NCI-H1105 treated with DMSO at 0.1 percent for 48 hours (cell line): ENCODE measurements at regions not wholly inside any gene's neighbourhood (a gene's known extent, or its start where the extent isn't known, plus 50 kb on each side); places are given as distances from the start of the nearest gene placed in this dataset.
"Not testable (repeated sequence)": the region's sequence is repeated elsewhere in the genome, so short reads cannot be mapped to it uniquely, and the experiment has no call there.

Experiments used
- DNase-seq: peaks from one replicate; lab custom pipeline; 2025; lab: John Stamatoyannopoulos, UW

DNA sequence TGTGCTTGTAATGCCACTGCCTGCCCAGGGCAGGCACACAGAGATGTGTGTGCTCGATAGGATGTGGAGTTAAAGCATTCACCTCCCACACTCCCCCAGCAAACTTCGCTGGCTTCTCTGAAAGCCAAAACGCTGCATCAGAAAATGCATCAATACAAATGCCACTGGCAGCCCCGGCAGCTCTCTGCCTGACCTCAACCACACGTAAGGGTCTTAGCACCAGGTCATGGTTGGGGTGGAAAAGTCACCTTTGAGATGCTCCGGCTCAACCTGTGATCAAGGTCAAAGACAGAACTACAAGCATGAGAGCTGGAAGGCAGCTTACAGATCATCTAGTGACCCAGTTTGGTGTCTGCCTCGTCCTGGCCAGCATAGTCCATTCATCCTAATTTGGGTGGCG, 114.4 kb upstream of the NANOS1 start:
- DNase-seq: no peak

DNA sequence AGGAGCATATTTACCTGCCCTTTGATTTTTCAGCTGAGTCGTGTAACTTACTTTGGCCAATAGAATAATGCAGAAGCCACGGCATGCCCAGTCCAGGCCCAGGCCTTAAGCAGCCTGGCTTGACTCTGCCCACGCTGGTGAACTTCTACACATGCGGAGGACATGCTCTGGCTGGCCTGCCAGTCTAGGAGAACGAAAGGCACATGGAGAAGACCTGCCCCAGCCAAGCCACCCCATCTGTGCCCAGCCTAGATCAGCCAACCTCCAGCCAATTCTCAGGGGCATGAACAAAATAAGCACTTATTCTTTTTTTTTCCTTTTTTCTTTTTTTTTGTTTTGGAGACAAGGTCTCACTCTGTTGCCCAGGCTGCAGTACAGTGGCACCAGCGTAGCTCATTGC, 112.7 kb upstream of the NANOS1 start:
- DNase-seq: no peak

DNA sequence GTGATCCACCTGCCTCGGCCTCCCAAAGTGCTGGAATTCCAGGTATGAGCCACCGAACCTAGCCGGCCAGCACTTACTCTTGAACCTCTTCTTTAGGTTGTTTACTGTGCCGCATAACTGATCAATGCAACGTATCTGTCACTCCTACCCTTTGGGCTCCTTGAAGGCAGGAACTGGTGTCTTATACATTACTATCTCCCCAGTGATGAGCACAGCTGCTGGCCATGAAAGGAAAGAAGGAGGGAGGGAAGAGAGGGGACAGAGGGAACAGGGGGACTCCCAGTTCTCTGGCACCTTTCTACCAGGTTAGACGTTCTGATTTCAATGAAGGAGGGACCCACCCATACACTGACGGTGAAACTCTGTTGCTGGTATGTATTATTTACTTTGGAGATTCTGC, 111.8 kb upstream of the NANOS1 start:
- DNase-seq: no peak

DNA sequence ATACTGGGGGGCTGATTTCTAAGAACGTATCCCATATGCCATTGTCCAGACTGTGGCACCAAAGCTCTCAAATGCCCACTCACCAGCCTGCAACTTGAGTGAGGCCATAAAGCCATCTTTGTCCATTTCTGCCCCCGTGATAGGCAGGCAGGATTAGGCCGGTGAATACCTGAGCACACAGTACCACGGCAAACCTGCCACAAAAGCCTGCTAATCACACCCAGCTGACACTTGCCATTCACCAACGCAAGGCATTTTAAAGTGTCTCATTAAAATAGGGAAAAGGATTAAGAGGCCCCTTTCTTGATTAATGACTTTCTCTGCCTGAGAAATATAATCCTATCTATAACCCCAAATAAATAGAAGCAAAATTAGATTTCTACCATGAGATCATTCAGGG, 111.4 kb upstream of the NANOS1 start:
- no peak for DNase-seq

DNA sequence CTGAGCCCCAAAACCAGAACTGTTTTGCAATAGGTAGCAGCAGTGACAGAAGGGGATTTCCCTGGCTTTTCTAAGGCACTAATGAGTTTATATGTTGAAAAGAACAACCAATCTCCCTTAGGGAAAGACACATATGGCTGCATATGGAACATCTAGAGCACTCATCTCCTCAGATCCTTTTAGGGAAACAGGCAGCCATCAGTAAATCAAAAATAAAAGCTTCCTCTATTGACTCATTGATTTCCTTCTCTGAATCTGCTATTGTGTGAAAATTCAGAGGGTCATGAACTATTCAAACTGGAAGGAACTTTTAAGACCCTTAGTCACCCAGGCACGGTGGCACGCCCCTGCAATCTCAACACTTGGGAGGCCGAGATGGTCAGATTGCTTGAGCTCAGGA, 110.9 kb upstream of the NANOS1 start:
- DNase-seq: no peak

DNA sequence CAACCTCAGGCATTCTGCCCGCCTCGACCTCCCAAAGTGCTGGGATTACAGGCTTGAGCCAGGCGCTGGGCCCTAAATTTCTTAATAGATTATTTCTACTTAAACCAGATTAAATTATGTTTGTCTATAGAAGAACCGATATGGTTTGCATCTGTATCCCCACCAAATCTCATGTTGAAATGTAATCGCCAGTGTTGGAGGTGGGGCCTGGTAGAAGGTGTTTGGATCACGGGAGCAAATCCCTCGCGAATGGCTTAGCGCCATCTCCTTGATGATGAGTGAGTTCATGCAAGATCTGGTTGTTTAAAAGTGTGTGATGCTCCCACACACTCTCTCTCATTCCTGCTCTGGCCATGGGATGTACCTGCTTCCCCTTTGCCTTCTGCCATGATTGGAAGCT, 109.3 kb upstream of the NANOS1 start:
- no peak for DNase-seq

DNA sequence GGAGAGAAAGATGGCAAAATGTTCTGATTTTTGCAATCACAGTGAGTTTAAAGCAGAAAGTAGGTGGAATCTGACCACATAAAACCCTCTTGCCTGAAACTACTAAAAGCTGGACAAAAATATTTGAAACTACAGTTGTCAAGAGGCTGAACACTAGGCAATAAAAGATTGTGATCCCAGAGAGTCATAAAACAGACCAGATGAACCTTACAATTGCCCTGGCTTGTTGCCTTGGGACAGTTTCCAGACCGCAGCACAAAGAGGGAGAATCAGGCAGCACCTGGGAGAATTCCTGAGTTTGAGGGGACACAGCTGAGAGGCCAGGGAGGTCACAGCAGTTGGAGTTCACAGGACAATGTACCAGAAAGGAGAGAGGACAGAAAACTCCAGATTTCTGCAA, 107.3 kb upstream of the NANOS1 start:
- no peak for DNase-seq

DNA sequence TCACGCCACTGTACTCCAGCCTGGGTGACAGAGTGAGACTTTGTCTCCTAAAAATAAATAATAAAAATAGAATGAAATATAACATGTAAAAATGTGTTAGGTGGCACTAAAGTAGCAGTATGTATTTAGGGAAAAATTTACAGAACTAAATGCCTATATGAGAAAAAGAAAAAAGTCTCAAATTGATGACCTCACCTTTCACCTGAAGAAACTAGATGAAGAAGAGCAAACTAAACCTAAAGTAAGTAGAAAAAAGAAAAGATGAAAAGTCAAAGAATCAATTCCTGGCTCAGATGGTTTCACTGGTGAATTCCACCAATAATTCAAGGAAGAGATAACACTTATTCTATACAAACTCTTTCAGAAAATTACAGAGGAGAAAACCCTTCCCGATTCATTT, 106.5 kb upstream of the NANOS1 start:
- no peak for DNase-seq

DNA sequence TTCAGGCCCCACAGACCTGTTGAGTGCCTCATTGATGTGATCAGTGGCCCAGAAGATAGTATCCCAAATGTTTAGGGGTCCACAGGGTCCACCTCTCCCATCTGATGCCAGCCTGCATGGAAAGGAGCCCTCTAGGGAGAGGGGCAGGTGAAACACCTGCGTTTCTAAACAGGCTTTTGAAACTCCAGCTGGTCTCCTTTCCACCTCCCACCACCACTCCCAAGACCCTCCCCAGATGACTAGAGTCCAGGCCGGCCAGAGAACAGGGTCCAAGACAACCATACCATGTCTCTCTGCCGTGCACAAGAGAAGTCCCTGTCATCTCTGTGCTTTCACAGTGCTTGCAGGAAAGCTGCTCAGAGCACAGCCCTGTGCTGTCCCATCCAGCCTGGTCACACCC, 105.0 kb upstream of the NANOS1 start:
- no peak for DNase-seq

DNA sequence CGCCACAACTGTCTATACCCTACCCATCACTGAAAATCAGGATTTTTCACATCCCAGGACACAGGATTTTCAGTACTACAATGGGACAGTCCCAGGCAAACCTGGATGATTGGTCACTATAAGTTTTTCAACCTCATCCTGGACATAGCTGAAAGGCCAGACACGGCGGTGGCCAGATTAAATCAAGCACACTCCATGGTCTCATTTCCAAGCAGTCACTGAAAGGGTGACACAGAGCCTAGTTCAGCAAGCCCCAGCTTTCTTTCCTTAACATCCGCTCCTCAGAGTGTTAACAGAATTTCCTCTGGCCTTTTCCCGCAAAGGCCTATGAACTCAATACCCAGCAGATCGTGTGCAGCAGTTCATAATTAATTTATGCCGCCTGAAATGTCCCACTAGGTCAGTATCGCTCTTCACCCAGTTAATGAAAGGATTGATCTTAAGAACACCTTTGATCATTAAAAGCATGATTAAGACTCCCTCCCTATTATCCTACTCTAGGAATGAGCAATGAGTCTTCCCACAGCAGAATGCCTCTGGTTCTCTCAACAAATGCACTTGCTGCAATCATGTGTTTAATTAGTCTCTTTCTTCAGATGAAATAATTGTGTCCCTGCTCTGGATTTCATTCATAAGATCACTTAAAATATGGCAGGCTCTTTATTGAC, 104.0 kb upstream of the NANOS1 start:
- DNase-seq: no peak

DNA sequence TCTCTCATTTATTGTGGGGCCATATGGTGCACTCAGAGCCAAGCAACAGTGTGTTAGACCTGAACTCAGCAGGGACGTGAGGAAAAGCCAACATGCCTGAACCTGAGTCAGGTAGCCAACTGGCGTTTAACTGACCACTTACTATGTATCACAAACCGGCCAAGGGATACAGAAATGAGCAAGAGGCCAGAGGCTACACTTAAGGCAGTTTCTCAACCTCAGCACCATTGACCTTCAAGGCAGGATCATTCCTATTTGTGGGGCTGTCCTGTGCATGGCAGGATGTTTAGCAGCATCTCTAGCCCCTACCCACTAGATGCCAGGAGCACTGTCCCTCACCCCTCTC, 103.5 kb upstream of the NANOS1 start:
- no peak for DNase-seq

DNA sequence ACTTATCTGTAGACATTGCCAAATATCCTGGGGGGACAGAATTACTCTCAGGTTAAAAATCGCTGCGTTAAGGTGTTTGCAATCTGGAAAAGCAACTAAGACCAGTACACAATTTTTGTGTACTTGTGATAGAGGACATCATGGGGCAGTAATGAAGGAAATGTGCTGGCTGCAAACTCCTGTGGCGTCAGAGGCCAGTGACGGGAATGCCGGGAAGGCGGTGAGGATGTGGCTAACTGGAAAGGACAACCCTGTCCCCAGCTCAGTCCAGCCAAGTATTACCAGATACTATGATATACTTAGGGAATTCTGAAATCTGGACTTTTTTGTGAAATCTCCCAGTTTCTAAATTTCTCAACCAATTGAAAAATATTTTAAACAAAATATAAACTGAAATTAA, 103.1 kb upstream of the NANOS1 start:
- no peak for DNase-seq

DNA sequence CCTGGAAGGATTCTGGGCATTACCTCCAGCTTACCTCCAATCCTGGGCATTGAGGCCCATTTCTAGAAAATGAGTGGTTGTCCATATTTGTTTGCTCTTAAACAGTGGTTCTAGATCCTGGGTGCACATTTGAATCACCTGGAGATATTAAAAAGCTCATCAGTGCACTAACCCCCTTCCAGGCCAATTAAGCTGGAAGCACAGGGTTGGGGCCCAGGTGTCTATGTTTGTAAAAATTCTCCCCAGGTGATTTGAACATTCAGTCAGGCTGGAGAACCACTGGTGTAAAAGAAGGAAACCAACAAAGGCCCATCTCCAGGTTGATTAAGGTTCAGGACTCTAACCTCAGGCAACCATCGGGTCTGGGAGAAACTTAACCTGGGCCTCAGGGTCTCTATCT, 102.6 kb upstream of the NANOS1 start:
- DNase-seq: no peak

DNA sequence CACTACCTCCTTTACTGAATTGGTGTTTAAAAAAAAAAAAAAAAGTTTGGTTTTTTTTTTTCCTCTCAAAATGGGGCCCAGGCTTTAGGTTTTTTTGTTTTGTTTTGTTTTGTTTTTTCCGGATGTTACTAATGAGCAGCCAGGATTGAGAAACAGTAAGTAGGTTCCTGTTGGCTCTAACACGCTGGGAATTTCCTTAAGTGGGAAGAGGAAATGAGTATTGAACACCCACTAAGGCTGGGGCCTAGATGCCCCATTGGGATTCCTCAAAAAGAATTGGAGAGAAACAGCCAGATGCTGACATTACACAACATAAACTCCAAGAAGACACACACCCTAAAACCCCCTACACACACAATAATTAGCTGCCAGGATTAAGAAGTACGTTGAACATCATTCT, 102.2 kb upstream of the NANOS1 start:
- no peak for DNase-seq

DNA sequence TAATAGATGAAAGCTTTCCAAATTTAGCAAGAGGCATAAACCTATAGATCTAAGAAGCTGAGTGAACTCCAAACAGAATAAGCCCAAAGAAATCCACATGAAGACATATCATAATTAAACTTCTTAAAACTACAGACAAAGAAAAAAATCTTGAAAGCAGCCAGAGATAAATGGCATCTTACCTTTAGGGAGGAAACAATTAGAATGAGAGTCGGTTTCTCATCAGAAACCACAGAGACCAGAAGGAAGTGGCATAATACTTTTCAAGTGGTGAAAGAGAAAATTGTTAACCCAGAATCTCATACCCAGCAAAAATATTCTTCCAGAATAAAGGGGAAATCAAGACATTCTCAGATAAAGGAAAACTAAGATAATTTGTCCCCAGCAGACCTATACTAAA, 98.9 kb upstream of the NANOS1 start:
- DNase-seq: no peak

DNA sequence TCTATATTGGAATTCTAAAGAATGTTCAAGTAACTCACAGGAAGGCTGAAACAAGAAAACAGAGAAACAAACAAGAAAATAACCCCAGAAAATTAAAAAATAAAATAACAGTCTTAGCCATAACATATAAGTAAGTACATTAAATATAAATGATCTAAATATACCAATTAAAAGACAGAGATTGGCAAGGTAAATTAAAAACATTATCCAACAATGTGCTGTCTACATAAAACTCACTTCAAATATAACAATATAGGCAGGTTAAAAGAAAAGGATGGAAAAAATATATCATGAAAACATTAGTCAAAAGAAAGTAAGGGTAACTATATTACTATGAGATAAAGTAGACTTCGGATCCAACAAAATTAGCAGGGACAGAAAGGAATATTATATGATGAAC, 98.1 kb upstream of the NANOS1 start:
- no peak for DNase-seq

DNA sequence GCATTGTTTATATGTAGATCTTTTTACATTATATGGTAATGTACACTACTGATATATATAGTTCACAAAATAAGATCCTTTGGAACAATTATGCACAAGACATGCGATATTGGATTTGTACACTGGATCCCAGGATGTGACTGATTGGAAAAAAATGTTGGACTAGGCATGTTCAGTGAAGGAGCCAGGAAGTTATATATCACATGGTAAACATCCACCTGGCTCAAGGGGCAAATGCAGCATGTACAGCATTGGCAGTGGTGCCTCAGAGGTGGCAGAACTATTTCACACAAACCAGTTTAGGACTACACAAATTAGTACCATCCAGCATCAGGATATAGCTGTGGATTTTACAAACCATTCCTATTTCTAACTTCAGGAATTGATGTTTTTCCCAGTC, 97.4 kb upstream of the NANOS1 start:
- not testable (repeated sequence) for DNase-seq

DNA sequence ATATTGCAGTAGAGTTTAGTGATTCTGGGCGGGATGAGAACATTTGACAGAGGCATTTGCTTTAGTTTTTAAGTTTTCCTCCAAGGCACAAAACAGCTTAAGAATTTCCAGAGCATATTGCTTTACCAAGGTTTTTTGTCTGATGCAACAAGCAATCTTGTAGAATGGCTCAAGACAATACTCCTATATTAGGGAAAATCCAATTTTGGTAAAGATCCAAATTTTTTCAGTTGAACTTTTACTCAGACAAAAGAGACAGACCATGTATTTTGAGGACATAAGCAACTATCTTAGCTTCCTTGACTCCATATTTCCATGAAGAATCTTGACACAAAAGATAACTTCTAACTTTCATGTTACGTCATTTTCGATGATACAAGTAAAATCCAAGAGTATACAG, 92.3 kb upstream of the NANOS1 start:
- DNase-seq: no peak

DNA sequence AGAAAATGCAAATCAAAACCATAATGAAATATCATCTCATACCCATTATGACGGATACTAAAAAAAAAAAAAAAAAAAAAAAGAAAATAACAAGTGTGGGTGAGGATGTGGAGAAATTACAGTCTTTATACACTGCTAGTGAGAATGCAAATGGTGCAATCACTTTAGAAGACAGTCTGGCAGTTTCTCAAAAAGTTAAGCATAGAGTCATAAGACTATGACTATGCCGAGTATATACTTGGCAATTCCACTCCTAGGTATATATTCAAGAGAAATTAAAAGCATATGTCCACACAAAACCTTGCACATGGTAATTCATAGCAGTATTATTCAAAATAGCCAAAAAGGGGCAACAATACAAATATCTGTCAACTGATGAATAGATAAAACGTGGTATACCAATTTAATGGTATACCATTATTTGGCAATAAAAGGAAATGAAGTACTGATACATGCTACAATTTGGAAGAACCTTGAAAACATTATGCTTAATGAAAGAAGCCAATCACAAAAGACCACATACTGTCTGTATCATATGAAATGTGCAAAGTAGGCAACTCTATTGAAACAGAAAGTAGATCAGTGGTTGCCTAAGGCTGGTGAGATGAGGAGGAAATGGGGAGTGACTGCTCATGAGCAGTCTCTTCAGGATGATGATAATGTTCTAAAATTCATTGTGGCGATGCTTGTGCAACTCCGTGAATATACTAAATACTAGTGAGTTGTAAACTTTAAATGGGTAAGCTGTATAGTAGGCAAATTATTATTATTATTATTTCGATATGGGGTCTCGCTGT, 90.1 kb upstream of the NANOS1 start:
- DNase-seq: no peak

DNA sequence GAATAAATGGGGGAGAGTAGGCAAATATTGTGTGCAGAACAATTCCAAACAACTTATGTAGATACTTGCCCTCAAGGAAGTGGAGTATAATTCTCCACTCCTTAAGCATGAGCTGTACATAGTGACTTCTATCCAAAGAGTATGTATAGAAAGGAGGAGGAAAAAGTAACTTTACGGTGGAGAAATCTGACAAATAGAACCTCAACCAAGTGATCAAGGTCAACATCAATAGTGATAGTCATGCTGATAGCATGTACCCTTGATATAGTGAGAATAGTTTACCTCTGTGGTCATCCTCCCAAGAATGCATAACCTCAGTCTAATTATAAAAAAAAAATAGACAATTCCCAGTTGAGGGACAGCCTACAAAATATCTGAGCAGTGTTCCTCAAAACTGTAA, 89.1 kb upstream of the NANOS1 start:
- DNase-seq: no peak

DNA sequence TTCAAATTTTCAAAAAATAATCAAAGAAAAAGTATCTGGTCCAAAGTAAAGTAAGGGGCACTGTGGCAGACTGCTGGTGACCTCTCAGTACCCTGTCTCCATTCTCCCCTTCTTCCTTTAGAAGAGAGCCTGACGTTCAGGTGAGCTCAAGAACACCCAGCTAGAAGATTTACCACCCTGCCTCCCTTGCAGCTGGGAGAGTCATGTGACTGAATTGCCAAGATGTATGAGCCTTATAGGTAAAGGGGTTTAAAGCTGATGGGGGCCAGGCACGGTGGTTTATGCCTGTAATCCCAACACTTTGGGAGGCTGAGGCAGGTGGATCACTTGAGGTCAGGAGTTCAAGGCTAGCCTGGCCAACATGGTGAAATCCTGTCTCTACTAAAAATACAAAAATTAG, 86.3 kb upstream of the NANOS1 start:
- DNase-seq: no peak

DNA sequence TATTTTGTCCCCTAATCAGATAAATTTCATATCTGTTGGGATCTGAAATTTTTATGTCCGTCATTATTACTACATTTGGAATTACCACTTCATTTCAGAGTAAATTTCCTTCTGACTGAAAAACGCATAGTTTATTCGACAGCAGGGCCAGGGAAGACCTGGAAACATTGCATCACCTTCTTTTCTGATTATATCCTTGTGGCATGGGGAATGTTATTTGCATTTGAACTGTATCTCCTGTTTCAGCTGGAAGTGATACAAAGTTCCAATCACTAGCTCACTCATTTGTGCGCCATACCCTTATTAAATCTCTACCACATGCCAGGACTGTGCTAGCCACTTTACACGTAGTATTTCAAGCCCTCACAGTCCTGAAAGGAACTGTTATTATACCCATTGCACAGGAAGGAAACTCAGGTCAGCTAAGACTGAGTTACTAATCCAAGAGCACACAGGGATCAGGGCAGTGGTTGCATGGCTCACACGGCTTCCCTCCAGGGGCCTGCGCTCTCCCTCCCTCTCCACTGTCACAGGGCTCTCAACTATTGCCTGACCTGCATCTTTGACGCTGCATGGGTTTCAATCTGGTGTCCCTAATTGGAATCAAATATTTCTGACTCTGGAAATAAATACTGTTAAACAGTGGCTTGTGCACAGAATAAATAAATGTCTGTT, 84.4 kb upstream of the NANOS1 start:
- DNase-seq: no peak

DNA sequence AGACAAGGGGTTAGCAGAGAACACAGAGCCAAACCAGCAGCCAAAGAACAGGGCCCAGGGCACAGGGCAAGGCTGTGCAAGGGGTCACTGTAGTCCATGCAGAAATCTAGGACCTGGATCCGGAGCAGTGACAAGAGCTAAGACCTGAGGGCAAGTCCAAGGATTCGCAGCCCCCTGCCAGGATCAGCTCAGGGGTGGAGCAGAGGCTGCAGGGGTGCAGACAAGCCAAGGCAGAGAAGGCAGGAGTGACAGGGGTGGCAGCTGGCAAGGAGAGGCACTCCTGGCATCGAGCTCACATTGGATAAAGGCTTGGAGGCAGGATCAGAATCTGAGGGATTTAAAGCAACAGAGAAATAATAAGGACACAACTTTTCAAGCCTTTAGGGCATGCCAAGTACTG, 80.7 kb upstream of the NANOS1 start:
- DNase-seq: no peak
